Osteocyte (in vitro differentiated cells): ENCODE measurements at regions not wholly inside any gene's neighbourhood (a gene's known extent, or its start where the extent isn't known, plus 50 kb on each side); places are given as distances from the start of the nearest gene placed in this dataset.

Experiments used
- DNase-seq: peaks from one replicate; pipeline ENCODE4 v3.0.0; 2021; ENCODE audit warnings: mixed read lengths; ENCODE audit not compliant: unreplicated experiment; ENCODE audit errors: extremely low spot score
- H3K27ac Mint-ChIP-seq: one replicate; pipeline ENCODE4 v1.8.0; 2021; ENCODE audit warnings: mild to moderate bottlenecking, mixed read lengths; ENCODE audit not compliant: unreplicated experiment
- H3K27me3 Mint-ChIP-seq: one replicate; pipeline ENCODE4 v1.8.0; 2021; ENCODE audit warnings: mixed read lengths; ENCODE audit not compliant: unreplicated experiment
- H3K36me3 Mint-ChIP-seq: one replicate; pipeline ENCODE4 v1.8.0; 2021; ENCODE audit warnings: mixed read lengths; ENCODE audit not compliant: unreplicated experiment
- H3K4me1 Mint-ChIP-seq: one replicate; pipeline ENCODE4 v1.8.0; 2021; ENCODE audit warnings: mixed read lengths; ENCODE audit not compliant: unreplicated experiment
- H3K4me3 Mint-ChIP-seq: one replicate; pipeline ENCODE4 v1.8.0; 2021; ENCODE audit warnings: mild to moderate bottlenecking, moderate library complexity, mixed read lengths; ENCODE audit not compliant: unreplicated experiment
- H3K9me3 Mint-ChIP-seq: one replicate; pipeline ENCODE4 v1.8.0; 2021; ENCODE audit warnings: mixed read lengths; ENCODE audit not compliant: unreplicated experiment
- TF ChIP-seq, protein P1 (sequence below): fragments of 200-600 bp; sonication (generic); IDR thresholded peaks from 2 replicates; pipeline ENCODE4 v1.5.0; 2021; ENCODE audit warnings: antibody characterized with exemption, mild to moderate bottlenecking, moderate library complexity

DNA sequence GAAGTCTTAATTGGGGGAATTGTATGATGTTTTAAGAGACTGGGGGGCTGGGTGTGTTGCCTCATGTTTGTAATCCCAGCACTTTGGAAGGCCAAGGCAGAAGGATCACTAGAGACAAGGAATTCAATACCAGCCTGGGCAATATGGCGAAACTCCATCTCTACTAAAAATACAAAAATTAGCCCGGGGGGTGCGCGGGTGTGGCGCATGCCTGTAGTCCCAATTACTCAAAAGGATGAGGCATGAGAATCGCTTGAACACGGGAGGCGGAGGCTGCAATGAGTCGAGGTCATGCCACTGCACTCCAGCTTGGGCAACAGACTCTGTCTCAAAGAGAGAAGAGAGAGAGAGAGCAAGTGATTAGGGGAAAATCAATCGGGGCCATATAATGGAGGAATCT is 600.5 kb downstream of the SLC16A7 start:
- no peak overlapping the region for H3K27ac Mint-ChIP-seq
- H3K9me3 Mint-ChIP-seq = peaks cover 1% of the 10 kb centered on the region
- H3K4me3 Mint-ChIP-seq = no peak overlapping the region
- no peaks in the 10 kb centered on the region for H3K27me3 Mint-ChIP-seq
- no peaks in the 10 kb centered on the region for H3K36me3 Mint-ChIP-seq
- no peak for DNase-seq
- H3K4me1 Mint-ChIP-seq = peaks cover 14% of the 10 kb centered on the region
- TF ChIP-seq, protein P1, sequence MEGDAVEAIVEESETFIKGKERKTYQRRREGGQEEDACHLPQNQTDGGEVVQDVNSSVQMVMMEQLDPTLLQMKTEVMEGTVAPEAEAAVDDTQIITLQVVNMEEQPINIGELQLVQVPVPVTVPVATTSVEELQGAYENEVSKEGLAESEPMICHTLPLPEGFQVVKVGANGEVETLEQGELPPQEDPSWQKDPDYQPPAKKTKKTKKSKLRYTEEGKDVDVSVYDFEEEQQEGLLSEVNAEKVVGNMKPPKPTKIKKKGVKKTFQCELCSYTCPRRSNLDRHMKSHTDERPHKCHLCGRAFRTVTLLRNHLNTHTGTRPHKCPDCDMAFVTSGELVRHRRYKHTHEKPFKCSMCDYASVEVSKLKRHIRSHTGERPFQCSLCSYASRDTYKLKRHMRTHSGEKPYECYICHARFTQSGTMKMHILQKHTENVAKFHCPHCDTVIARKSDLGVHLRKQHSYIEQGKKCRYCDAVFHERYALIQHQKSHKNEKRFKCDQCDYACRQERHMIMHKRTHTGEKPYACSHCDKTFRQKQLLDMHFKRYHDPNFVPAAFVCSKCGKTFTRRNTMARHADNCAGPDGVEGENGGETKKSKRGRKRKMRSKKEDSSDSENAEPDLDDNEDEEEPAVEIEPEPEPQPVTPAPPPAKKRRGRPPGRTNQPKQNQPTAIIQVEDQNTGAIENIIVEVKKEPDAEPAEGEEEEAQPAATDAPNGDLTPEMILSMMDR = no peak

DNA sequence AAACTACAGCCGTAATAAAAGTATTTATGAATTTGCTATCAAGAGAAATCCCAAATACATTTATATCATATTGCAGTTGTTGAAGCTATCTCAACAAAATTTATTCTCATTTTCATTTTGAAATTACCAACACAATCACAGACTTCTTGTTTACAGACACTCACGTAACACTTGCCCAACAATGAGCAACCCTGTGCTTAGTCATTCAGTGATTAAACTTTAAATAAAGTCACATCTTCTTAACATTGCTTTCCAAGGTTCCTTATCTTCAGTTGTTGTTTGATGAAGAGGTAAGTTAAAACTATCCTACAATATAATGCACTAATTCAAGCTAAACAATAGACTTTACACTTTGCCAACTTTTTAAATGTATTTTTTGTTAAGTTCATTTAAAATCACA is 601.8 kb downstream of the SLC16A7 start:
- TF ChIP-seq, protein P1 = no peak
- Mint-ChIP-seq H3K27me3 (no peaks in the 10 kb centered on the region), H3K4me1 (peaks cover 16% of the 10 kb centered on the region), H3K9me3 (no peaks in the 10 kb centered on the region), H3K36me3 (no peaks in the 10 kb centered on the region), H3K4me3 (no peak overlapping the region), H3K27ac (no peak overlapping the region)
- no peak for DNase-seq

DNA sequence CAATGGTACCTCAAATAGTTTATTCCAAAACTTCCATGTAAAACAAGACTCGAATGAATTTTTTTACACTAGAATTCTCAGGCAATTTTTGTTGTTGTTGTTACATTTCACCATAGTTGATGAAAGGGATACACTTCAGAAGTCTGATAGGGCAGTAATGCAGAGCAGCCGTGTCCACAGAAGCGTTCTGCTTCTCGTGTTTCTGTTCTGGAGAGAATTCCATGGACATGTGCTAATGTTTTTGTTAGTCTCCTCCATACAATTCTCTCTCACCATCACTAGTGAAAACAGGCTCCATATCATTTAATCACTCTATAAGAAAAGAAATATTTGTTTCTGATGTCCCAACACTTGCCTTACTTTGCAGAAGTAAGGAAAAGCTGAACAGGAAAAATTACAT is 606.1 kb downstream of the SLC16A7 start:
- TF ChIP-seq, protein P1 = no peak
- Mint-ChIP-seq H3K4me3 (no peak overlapping the region), H3K27ac (no peak overlapping the region), H3K27me3 (no peaks in the 10 kb centered on the region), H3K36me3 (no peaks in the 10 kb centered on the region), H3K4me1 (peaks cover 23% of the 10 kb centered on the region), H3K9me3 (no peaks in the 10 kb centered on the region)
- DNase-seq = no peak

DNA sequence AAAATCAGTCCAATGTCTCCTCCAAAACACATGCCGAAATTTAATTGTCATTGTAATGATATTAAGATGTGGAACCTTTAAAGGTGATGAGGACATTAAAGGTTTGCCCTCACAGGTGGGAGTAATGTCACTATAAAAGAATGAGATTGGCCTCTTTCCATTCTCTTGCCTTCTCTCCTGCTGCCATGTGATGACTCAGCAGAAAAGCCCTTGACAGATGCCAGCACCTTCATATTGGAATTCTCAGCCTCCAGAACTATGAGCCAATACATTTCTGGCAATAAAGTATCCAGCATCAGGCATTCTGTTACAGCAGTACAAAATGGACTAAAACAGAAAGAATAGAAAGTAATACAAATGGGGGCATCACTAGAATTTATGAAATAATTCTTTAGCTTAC is 609.7 kb downstream of the SLC16A7 start:
- H3K27ac Mint-ChIP-seq = no peak overlapping the region
- H3K4me3 Mint-ChIP-seq = no peak overlapping the region
- TF ChIP-seq, protein P1 = no peak
- H3K36me3 Mint-ChIP-seq = no peaks in the 10 kb centered on the region
- H3K4me1 Mint-ChIP-seq = peaks cover 17% of the 10 kb centered on the region
- H3K27me3 Mint-ChIP-seq = no peaks in the 10 kb centered on the region
- no peak for DNase-seq
- H3K9me3 Mint-ChIP-seq = no peaks in the 10 kb centered on the region

DNA sequence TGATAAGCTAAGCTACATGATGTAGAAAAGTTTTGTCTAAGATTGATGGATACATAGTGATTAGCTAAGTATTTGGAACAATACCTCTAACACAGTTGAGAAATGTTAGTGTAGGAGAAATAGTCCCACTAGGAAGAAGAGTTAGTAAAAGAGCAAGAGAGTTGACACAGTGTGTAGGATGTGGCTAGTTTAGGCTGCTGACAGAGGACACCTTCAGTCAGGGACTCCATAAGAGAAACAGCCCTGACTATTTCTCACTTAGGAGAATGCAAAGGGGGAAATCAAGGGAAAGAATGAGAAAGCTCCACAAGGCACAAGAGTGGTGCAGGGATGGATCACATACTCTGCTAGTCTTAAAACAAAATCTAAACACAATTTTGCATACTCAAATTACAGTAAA is 613.7 kb downstream of the SLC16A7 start:
- DNase-seq = no peak
- Mint-ChIP-seq H3K36me3 (peaks cover 6% of the 10 kb centered on the region), H3K27ac (no peak overlapping the region), H3K9me3 (peaks cover 15% of the 10 kb centered on the region), H3K4me1 (peaks cover 3% of the 10 kb centered on the region), H3K4me3 (no peak overlapping the region), H3K27me3 (no peaks in the 10 kb centered on the region)
- TF ChIP-seq, protein P1 = no peak
